ENCODE measurements at regions not wholly inside any gene's neighbourhood (a gene's known extent, or its start where the extent isn't known, plus 50 kb on each side); places are given as distances from the start of the nearest gene placed in this dataset.

- no peaks in the 10 kb centered on the region for H3K27me3 Mint-ChIP-seq (ENCODE audit: low read depth, unreplicated experiment)
- no peak overlapping the region for H3K4me3 Mint-ChIP-seq (ENCODE audit: unreplicated experiment)
Observed at GRCh38 chr21:19648391-19648790, 1244.8 kb upstream of the TMPRSS15 start.

GRCh38 chr21:19683492-19683891, 1279.9 kb upstream of the TMPRSS15 start:
- H3K36me3 Mint-ChIP-seq (ENCODE audit: low read depth, unreplicated experiment): no peaks in the 10 kb centered on the region
- H3K27ac Mint-ChIP-seq (ENCODE audit: unreplicated experiment): no peak overlapping the region
- H3K4me1 Mint-ChIP-seq (ENCODE audit: low read depth, unreplicated experiment): no peaks in the 10 kb centered on the region

More at GRCh38 chr21:19648391-19648790, 1244.8 kb upstream of the TMPRSS15 start:
- Histone ChIP-seq H3K79me2 (ENCODE audit: insufficient read depth, low read length) (no peaks in the 10 kb centered on the region), H3K27ac (ENCODE audit: low read depth, low read length) (no peak overlapping the region), H3K4me2 (ENCODE audit: low read length) (no peak overlapping the region), H3K4me3 (ENCODE audit: insufficient read depth, low read depth, low read length) (no peak overlapping the region), H3K36me3 (ENCODE audit: insufficient read depth, low read length) (no peaks in the 10 kb centered on the region), H2AFZ (ENCODE audit: low read depth, low read length) (no peak overlapping the region), H4K20me1 (ENCODE audit: insufficient read depth, low read length) (no peaks in the 10 kb centered on the region), H3K9ac (ENCODE audit: low read length) (no peak overlapping the region), H3K4me1 (ENCODE audit: insufficient read depth, low read length) (no peaks in the 10 kb centered on the region), H3K9me3 (ENCODE audit: insufficient read depth, low read depth, low read length) (peaks cover 3% of the 10 kb centered on the region), H3K27me3 (ENCODE audit: insufficient read depth, low read length) (no peaks in the 10 kb centered on the region)
- Mint-ChIP-seq H3K4me1 (ENCODE audit: low read depth, unreplicated experiment) (no peaks in the 10 kb centered on the region), H3K9me3 (ENCODE audit: unreplicated experiment) (no peaks in the 10 kb centered on the region), H3K36me3 (ENCODE audit: low read depth, unreplicated experiment) (no peaks in the 10 kb centered on the region), H3K27ac (ENCODE audit: unreplicated experiment) (no peak overlapping the region)
- TF ChIP-seq EZH2 (IDR thresholded peaks at IDR 0.05; ENCODE audit: insufficient read depth, low read length): no peak
- no peak for TF ChIP-seq CTCF (IDR thresholded peaks at IDR 0.05; ENCODE audit: insufficient read depth, low read depth, low read length)
- FAIRE-seq: no peak
- DNase-seq (ENCODE audit: low read depth): no peak

More at GRCh38 chr21:19683492-19683891, 1279.9 kb upstream of the TMPRSS15 start:
- no peaks in the 10 kb centered on the region for H3K4me1 ChIP-seq (ENCODE audit: insufficient read depth, low read length)
- no peak overlapping the region for H2AFZ ChIP-seq (ENCODE audit: low read depth, low read length)
- H3K9me3 Mint-ChIP-seq (ENCODE audit: unreplicated experiment): no peaks in the 10 kb centered on the region
- H3K4me3 Mint-ChIP-seq (ENCODE audit: unreplicated experiment): no peak overlapping the region
- FAIRE-seq (no peak), DNase-seq (ENCODE audit: low read depth) (no peak)
- H3K9me3 ChIP-seq (ENCODE audit: insufficient read depth, low read depth, low read length): peaks cover 10% of the 10 kb centered on the region
- no peaks in the 10 kb centered on the region for H3K79me2 ChIP-seq (ENCODE audit: insufficient read depth, low read length)
- H4K20me1 ChIP-seq (ENCODE audit: insufficient read depth, low read length): no peaks in the 10 kb centered on the region
- H3K9ac ChIP-seq (ENCODE audit: low read length): no peak overlapping the region
- TF ChIP-seq CTCF (IDR thresholded peaks at IDR 0.05; ENCODE audit: insufficient read depth, low read depth, low read length): no peak
- TF ChIP-seq EZH2 (IDR thresholded peaks at IDR 0.05; ENCODE audit: insufficient read depth, low read length): no peak
- no peak overlapping the region for H3K27ac ChIP-seq (ENCODE audit: low read depth, low read length)
- no peak overlapping the region for H3K4me2 ChIP-seq (ENCODE audit: low read length)
- no peaks in the 10 kb centered on the region for H3K27me3 ChIP-seq (ENCODE audit: insufficient read depth, low read length)
- no peak overlapping the region for H3K4me3 ChIP-seq (ENCODE audit: insufficient read depth, low read depth, low read length)
- no peaks in the 10 kb centered on the region for H3K36me3 ChIP-seq (ENCODE audit: insufficient read depth, low read length)
- no peaks in the 10 kb centered on the region for H3K27me3 Mint-ChIP-seq (ENCODE audit: low read depth, unreplicated experiment)

Measured in astrocyte (in vitro differentiated cells and primary cell).